Adipose tissue (tissue), 3 donors: ENCODE measurements at regions not wholly inside any gene's neighbourhood (a gene's known extent, or its start where the extent isn't known, plus 50 kb on each side); places are given as distances from the start of the nearest gene placed in this dataset.

ENCODE experiments used
- H3K27ac ChIP-seq: one replicate; pipeline ENCODE4 v1.5.1; 2013; ENCODE audit warnings: low read depth, low read length
- WGBS, 3 donors: extraction: QIAGEN DNeasy Blood & Tissue Kit; methylation state at CpG; one replicate each; pipeline ENCODE4 v1.1.7; 2013; 5-methylcytosine and 5-hydroxymethylcytosine counted together
- donor health status: healthy with polysubstance abuse.
- donor health status: Bipolar disorder and iron deficiency.
- donor health status: healthy.

- WGBS, 3 donors, result 85 to 88% (median 87%) methylated on average over 28 of the region's 28 CpGs
- no peak overlapping the region for H3K27ac ChIP-seq
These were observed 94.9 kb downstream of the ADRA2C start for GRCh38 chr4:3860913-3861636.

GRCh38 chr4:3861720-3862639 lies 95.8 kb downstream of the ADRA2C start:
- WGBS, 3 donors, result 54 to 58% (median 56%) methylated on average over 14 of the region's 14 CpGs
- H3K27ac ChIP-seq, result no peak overlapping the region

DNA sequence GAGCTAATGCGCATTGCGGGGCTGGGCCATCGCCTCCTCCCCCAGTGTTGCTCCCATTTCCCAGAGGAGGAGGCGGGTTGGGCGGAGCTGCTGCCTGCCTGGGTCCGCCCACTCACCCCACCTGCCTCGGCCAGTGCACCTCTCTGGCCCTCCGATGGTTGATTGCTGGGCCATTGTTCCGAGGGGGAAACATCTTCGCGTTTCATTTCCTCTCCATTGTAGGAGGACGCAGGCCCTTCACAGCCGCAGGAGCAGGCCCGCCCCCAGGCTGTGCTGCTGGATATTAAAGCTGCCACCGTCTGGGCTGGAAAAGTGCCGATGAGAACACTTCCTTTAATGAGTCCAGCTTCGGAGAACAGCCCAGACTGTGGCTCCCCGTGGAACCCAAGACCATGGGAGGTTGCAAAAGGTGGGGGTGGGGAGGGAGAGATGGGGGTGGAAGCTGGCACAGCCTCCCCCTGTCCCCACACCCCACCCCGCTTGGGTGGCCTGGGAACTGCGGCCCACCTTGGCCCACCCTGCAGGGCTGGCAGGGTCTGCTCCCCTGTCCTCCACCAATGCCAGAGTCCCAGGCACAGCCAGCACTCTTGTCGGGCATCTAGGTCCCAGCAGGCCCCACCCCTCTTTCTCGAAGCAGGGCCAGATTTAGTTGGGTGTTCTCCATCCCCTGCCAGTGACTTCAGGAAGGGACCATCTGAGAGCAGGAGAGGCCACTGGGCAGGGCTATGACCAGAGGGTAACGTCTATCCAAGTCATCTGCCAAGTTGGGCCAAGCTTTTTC lies 96.6 kb downstream of the ADRA2C start:
- H3K27ac ChIP-seq, result no peak overlapping the region
- 14 to 22% (median 18%) methylated on average over 23 of the region's 23 CpGs for WGBS, 3 donors

DNA sequence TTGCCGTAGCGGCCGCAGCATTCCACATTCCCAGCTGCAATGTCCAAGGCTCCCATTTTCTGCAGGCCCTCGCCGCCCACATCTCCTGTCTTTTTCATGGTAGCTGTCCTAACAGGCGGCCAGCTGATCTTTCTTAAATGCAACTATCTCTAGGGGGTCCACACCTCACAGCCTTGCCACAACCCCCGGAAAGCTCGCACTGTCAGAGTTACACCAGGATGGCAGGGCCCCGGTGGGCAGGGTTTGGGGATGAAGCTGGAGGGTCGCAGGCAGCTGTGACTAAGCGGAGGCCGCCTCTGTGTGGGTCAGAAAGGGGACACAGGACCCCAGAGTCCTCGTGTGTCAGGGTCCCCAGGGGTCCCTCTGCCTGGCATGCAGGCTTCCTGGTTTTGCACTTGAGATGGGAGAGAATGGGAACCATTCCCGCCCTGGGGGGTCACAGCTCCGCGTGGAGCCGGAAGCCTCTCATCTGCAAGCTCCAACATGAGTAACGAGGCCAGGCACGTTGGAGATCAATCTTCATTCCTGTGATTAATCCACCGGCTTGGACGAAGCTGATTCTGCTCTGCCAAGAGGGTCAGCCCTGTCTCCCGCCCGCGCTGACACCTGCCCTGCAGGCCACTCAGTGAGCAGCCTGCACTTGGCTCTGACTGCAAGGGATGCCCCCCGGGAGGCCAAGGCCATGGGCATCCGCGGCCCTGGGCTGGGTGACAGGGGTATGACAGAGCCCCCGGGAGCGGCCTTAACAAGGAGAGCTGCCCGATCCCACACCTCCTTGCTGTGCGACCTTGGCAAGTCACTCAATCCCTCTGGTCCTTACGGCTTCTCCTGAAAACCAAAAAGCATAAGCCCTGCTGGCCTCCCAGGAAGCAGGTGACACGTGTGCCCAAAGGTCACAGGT lies 97.9 kb downstream of the ADRA2C start:
- WGBS, 3 donors, result 61 to 82% (median 80%) methylated on average over 31 to 33 of the region's 33 CpGs

DNA sequence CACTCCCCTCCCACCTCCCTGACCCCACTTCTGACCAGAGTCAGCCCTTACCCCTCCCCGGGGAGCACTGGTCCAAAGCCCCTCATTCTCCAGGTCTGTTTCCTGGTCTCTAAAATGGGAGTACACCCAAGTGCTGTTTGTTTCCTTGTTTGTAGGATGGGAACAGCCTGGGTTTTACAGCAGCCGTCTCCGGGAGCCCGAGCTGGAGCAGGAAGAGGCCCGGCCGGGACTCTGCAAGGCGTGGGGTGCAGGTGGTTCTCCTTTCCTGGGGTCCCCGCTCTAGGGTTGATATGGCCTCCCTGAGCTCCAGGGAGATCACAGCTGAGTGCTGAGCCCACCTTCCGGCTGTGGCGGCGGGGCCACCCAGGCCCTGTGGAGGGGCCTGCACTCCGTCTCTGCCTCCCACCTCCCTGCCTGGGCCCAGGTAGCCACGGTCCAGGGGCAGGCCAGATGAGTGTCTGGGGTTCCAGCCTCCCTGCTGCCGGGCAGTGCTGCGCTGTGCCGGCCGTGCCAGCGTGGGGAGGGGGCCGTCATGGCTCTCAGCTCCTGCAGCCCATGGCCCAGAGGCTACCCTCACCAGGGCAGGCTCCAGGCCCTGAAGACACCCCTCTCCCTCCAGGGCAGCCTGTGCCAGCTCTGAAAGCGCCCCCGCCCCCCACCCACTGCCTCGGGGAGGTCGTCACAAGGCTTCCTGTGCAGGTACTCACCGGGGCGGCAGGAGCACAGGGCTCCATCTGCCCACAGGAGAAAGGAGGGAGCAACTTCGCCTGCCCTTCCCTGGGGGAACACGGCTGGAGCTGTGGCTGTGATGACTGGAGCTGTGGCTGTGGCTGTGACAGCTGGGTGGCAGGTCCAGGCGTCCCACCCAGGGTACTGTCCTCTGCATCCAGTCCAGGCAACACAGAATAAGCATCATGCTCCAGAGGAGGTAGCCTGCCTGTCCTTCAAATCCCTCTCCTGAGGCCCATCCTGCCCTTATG lies 98.8 kb downstream of the ADRA2C start:
- H3K27ac ChIP-seq, result no peak overlapping the region
- 71 to 78% (median 74%) methylated on average over 27 to 28 of the region's 28 CpGs for WGBS, 3 donors

More for the DNA sequence above, 97.9 kb downstream of the ADRA2C start:
- no peak overlapping the region for H3K27ac ChIP-seq

GRCh38 chr4:3865986-3866812 lies 100.0 kb downstream of the ADRA2C start:
- H3K27ac ChIP-seq, result no peak overlapping the region
- WGBS, 3 donors, result 74 to 88% (median 87%) methylated on average over 23 to 24 of the region's 24 CpGs

DNA sequence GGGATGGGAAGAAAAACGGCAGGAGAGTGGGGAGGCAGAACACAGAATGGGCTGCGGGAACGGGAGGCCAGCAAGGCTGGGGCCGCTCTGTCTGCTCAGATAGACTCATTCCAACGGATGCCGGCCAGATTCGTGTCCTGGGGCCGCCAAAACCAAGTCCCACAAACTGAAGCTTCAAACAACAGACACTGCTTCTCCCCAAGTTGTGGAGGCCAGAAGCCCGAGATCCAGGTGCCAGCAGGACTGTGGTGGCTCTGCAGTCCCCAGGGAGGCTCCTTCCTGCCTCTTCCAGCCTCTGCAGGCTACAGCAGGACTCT lies 100.6 kb downstream of the ADRA2C start:
- WGBS, 3 donors, result 71 to 83% (median 77%) methylated on average over 9 of the region's 9 CpGs
- no peak overlapping the region for H3K27ac ChIP-seq

DNA sequence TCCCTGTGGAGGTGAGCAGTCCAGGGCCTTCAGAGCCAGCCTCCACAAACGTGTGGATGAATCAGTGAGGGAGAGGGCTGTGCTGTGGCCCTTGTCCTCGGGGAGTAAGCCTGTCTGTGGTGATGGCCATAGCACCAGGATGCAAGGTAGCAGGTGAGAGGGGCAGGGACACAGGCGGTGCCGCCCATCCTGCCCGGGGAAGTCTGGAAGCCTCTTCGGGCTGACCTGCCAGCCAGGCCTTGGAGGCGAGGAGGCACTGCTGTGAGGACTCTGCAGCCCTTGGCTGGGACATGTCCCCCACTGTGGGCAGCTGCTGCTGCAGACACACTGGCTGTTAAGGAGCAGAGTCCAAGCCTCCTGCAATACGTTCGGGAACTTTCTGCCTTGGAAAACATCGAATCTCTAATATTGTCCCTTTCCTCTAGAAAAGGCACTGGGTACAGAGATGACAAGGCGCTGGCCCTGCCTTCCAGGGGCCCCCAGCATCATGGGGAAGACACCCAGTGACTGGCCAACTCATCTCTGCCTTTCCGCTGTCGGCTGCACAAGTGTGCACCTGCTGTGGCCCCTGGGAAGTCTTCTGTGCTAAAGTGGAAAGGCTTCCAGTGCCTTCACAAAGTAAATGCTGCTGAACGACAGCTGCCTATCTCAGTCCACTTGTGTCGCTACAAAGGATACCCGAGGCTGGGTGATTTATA lies 101.4 kb downstream of the ADRA2C start:
- no peak overlapping the region for H3K27ac ChIP-seq
- 86 to 92% (median 92%) methylated on average over 16 of the region's 16 CpGs for WGBS, 3 donors

DNA sequence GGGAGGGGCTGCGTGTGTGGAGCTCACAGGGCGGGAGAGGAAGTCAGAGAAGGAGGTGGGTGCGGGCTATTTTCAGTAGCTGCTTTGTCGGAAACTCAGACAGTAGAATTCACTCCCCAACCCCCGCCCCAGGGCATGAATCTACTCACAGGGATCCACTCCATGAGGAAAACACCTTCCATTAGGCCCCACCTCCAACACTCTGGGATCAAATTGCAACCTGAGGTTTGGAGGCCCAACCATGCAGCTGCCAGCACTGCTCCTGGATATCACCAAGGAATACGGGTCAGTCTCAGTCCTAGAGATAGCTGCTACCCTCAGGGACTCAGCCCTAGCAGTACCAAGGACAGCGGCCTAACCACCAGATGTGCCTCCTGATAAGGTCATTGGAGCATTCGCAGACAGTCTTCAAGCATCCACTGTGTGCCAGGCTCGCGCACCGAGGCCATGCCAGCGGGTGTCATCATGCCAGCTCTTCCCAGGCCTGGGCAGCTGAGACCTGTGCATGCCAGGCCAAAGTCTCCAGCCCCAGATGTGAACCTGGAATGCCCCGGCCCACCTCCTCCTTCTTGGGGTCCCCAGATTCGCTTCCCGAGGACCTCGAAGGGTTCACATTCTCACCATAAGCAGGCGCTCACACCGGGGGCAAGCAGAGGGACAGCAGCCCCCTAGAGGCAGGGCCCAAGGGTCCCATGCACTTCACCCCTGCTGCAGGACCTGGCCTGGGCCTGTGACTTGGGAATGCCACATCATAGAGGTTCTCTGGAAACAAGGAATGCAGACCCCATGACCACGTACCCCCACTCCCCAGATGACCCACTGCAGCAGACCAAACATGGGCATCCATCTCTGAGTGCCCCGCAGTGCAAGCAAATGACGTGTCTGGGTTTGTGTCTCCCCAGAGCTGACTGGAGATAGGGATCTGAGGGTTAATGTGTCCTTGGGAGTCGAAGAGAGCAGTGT lies 102.3 kb downstream of the ADRA2C start:
- WGBS, 3 donors, result 71 to 81% (median 75%) methylated on average over 22 of the region's 22 CpGs
- no peak overlapping the region for H3K27ac ChIP-seq

DNA sequence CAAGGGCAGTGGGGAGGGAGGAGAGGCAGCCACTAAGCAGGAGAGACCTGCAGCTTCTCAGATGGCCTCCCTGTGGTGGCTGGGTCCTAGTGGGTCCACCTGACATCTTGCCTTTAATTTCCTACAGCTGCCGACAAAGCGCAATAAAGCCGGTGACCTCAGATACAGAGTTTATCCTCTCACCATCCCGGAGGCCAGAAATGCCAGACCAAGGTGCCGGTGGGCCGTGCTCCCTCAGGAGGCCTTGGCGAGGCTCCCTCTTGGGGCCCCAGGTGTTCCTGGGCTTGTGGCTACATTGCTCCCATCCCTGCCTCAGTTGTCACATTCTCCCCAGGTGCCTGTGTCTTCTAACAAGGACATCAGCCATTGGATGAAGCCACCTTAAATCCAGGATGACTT lies 103.0 kb downstream of the ADRA2C start:
- WGBS, 3 donors, result 87 to 92% (median 89%) methylated on average over 7 of the region's 7 CpGs

DNA sequence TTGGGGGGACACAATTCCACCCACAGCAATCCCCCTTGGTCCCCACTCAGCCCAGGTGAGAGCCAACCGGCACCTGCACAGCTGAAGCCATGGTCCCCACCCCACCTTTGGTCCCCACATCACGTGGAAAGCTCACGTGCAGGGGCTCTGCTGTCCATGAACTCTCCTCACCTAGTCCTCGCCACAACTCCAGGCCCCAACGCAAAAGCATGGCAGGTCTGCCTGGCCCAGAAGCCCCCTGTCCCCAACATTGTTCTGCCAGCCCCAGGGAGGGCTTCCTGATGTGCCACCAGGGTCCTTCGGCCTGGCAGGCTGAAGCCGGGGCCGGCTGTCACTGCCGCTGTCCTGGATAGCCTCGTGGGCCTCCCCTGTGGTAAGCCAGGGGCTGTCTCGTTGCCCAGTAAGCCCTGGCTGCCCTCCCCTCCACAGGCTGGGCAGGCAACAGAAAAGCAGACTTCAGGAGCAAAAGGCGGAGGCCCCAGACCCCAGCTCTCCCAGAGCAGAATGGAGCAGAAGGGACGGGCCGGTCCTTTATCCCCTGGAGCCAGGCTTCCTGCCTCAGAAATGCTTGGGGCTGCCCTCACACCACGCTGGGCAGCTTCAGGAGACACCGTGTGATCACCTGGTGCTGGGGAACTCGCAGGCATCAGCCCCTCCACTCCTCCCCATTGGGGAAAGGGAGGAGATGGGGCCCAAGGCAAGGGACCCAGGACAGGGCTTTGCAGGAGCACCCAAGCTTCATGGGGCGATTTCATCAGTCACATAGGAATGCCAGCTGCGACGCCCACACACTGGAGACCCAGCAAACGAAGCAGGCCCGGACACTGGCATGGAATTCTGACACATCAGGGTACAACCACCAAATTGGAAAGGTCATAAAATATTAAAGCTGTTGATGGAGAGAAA lies 103.7 kb downstream of the ADRA2C start:
- 69 to 74% (median 71%) methylated on average over 22 of the region's 22 CpGs for WGBS, 3 donors
- H3K27ac ChIP-seq, result no peak overlapping the region

More for the DNA sequence above, 103.0 kb downstream of the ADRA2C start:
- H3K27ac ChIP-seq, result no peak overlapping the region

- no peak overlapping the region for H3K27ac ChIP-seq
- WGBS, 3 donors, result 72 to 89% (median 84%) methylated on average over 9 of the region's 9 CpGs
These were observed 104.4 kb downstream of the ADRA2C start for GRCh38 chr4:3870567-3870962.

- WGBS, 3 donors, result 5 to 7% (median 6%) methylated on average over 47 to 53 of the region's 53 CpGs
- no peak overlapping the region for H3K27ac ChIP-seq
These were observed 105.1 kb downstream of the ADRA2C start for GRCh38 chr4:3871181-3871852.
